CD14-positive monocyte (primary cell): ENCODE measurements at regions not wholly inside any gene's neighbourhood (a gene's known extent, or its start where the extent isn't known, plus 50 kb on each side); places are given as distances from the start of the nearest gene placed in this dataset.

Experiments used
- DNase-seq, 3 donors: peaks; one replicate each; pipeline ENCODE4 v3.0.0-alpha.2; 2011 to 2022
- H2AFZ ChIP-seq: 2 replicates; pipeline ENCODE4 v1.6.0; 2012; ENCODE audit warnings: mild to moderate bottlenecking, low read depth, low read length, inconsistent platforms; ENCODE audit not compliant: insufficient read depth, poor library complexity, severe bottlenecking
- H3K27ac ChIP-seq, 2 donors: 1 replicate in 1 of 2; 2 replicates in 1 of 2; pipeline ENCODE4 v1.5.1; 2012 to 2013; ENCODE audit warnings: low read length in 2 of 2, control low read depth in 1 of 2, inconsistent platforms in 1 of 2, low read depth in 1 of 2, mild to moderate bottlenecking in 1 of 2
- H3K27me3 ChIP-seq, 2 donors: one replicate each; pipeline versions ENCODE4 v1.6.0 to v1.6.1; 2011 to 2013; ENCODE audit warnings: low read length in 2 of 2; ENCODE audit not compliant: control insufficient read depth in 2 of 2, insufficient read depth in 2 of 2
- H3K36me3 ChIP-seq, 2 donors: replicated peaks in 1 of 2; 1 replicate in 1 of 2; 2 replicates in 1 of 2; pipeline versions ENCODE4 v1.5.1 to v1.6.1; 2012 to 2013; ENCODE audit warnings: low read length in 2 of 2, control low read depth in 1 of 2, inconsistent platforms in 1 of 2, mild to moderate bottlenecking in 1 of 2; ENCODE audit not compliant: insufficient read depth in 2 of 2, control insufficient read depth in 1 of 2
- H3K4me1 ChIP-seq, 2 donors: 1 replicate in 1 of 2; 2 replicates in 1 of 2; pipeline versions ENCODE4 v1.5.1 to v1.6.1; 2012 to 2013; ENCODE audit warnings: low read length in 2 of 2, control low read depth in 1 of 2, inconsistent platforms in 1 of 2, mild to moderate bottlenecking in 1 of 2, moderate library complexity in 1 of 2; ENCODE audit not compliant: insufficient read depth in 2 of 2, control insufficient read depth in 1 of 2
- H3K4me2 ChIP-seq: replicated peaks from 2 replicates; pipeline ENCODE3; 2012; ENCODE audit warnings: low read length, moderate library complexity, mild to moderate bottlenecking; ENCODE audit not compliant: poor library complexity, severe bottlenecking; ENCODE audit errors: extremely low read depth
- H3K4me3 ChIP-seq, 3 experiments: fragments of 200-600 bp in 1 of 3; sonication (generic) in 1 of 3; replicated peaks in 1 of 3; 1 replicate in 2 of 3; 2 replicates in 1 of 3; pipeline ENCODE4 v1.5.1; 2011 to 2013; ENCODE audit warnings: low read length in 3 of 3, mild to moderate bottlenecking in 3 of 3, control low read depth in 2 of 3, low read depth in 2 of 3, inconsistent platforms in 1 of 3, moderate library complexity in 1 of 3
- H3K79me2 ChIP-seq: 2 replicates; pipeline ENCODE4 v1.6.0; 2012; ENCODE audit warnings: mild to moderate bottlenecking, control low read depth, inconsistent platforms, low read length, moderate library complexity; ENCODE audit not compliant: insufficient read depth
- H3K9ac ChIP-seq: 2 replicates; pipeline ENCODE4 v1.6.0; 2017; ENCODE audit warnings: low read length, mild to moderate bottlenecking; ENCODE audit not compliant: insufficient read depth, poor library complexity, severe bottlenecking
- H3K9me3 ChIP-seq, 2 donors: replicated peaks in 1 of 2; 1 replicate in 1 of 2; 2 replicates in 1 of 2; pipeline versions ENCODE4 v1.5.1 to v1.6.1; 2012 to 2013; ENCODE audit warnings: low read length in 2 of 2, control low read depth in 1 of 2; ENCODE audit not compliant: control insufficient read depth in 1 of 2, insufficient read depth in 1 of 2
- H4K20me1 ChIP-seq: 2 replicates; pipeline ENCODE4 v1.6.0; 2012; ENCODE audit warnings: mild to moderate bottlenecking, low read length, control low read depth, moderate library complexity; ENCODE audit not compliant: insufficient read depth
- H3K27ac Mint-ChIP-seq, 7 donors: one replicate each; pipeline ENCODE4 v1.8.0; 2020; ENCODE audit warnings: mild to moderate bottlenecking in 7 of 7, mixed read lengths in 7 of 7, moderate library complexity in 6 of 7, inconsistent platforms in 2 of 7
- H3K27me3 Mint-ChIP-seq, 3 donors: one replicate each; pipeline ENCODE4 v1.8.0; 2021 to 2022; ENCODE audit warnings: low read depth in 3 of 3, mild to moderate bottlenecking in 3 of 3, mixed read lengths in 3 of 3, moderate library complexity in 3 of 3, inconsistent platforms in 1 of 3
- H3K36me3 Mint-ChIP-seq, 2 donors: one replicate each; pipeline ENCODE4 v1.8.0; 2020; ENCODE audit warnings: mixed read lengths in 2 of 2, inconsistent platforms in 1 of 2, mild to moderate bottlenecking in 1 of 2
- H3K4me1 Mint-ChIP-seq: one replicate; pipeline ENCODE4 v1.8.0; 2020; ENCODE audit warnings: mild to moderate bottlenecking, mixed read lengths
- H3K4me3 Mint-ChIP-seq, 2 donors: one replicate each; pipeline ENCODE4 v1.8.0; 2020; ENCODE audit warnings: mild to moderate bottlenecking in 2 of 2, mixed read lengths in 2 of 2, moderate library complexity in 1 of 2
- H3K9me3 Mint-ChIP-seq, 7 donors: one replicate each; pipeline ENCODE4 v1.8.0; 2020 to 2022; ENCODE audit warnings: mixed read lengths in 7 of 7, mild to moderate bottlenecking in 6 of 7, moderate library complexity in 6 of 7, inconsistent platforms in 2 of 7
- CTCF ChIP-seq: fragments of 200-600 bp; IDR thresholded peaks from one replicate; pipeline ENCODE4 v1.8.0; 2022; ENCODE audit warnings: antibody characterized with exemption, mild to moderate bottlenecking
- WGBS: methylation state at CpG from one replicate; pipeline ENCODE4 v1.1.5; 2013; ENCODE audit warnings: missing lambda C conversion rate; ENCODE audit not compliant: insufficient coverage; 5-methylcytosine and 5-hydroxymethylcytosine counted together
- intact Hi-C, 2 donors: fragments of 100-400 bp; cut with micrococcal nuclease; formaldehyde crosslinking; loops; one replicate each; pipeline versions ENCODE4 v1.15.0 to v1.15.1; 2023

- peaks cover 5 to 15% (median 9%) of the 10 kb centered on the region in 7 donors for H3K9me3 Mint-ChIP-seq
- H3K4me3 Mint-ChIP-seq, result no peak overlapping the region
- Histone ChIP-seq H2AFZ (no peak overlapping the region), H4K20me1 (no peaks in the 10 kb centered on the region), H3K4me2 (no peak overlapping the region), H3K27me3 (no peaks in the 10 kb centered on the region), H3K36me3 (no peaks in the 10 kb centered on the region), H3K4me1 (no peaks in the 10 kb centered on the region), H3K27ac (no peak overlapping the region), H3K9ac (no peak overlapping the region), H3K4me3 (no peak overlapping the region), H3K9me3 (peaks cover 10 to 16% of the 10 kb centered on the region in 2 donors), H3K79me2 (no peaks in the 10 kb centered on the region)
- H3K27ac Mint-ChIP-seq, result no peak overlapping the region
- no peaks in the 10 kb centered on the region for H3K4me1 Mint-ChIP-seq
- intact Hi-C loops, result no loop called here
- WGBS, result no CpG with 5 or more reads among the region's 1 CpG
- no peak for TF ChIP-seq CTCF
- H3K36me3 Mint-ChIP-seq, result no peaks in the 10 kb centered on the region
- no peak for DNase-seq
- H3K27me3 Mint-ChIP-seq, result peaks cover 0 to 1% (median 0%) of the 10 kb centered on the region in 3 donors
Measured at GRCh38 chr3:103803787-103804186, 1369.0 kb downstream of the ZPLD1 start.

- H3K27me3 ChIP-seq, result no peaks in the 10 kb centered on the region
- no peak overlapping the region for H3K4me2 ChIP-seq
- H3K9me3 ChIP-seq, result peaks cover 10 to 18% of the 10 kb centered on the region in 2 donors
- H3K79me2 ChIP-seq, result no peaks in the 10 kb centered on the region
- Mint-ChIP-seq H3K36me3 (no peaks in the 10 kb centered on the region), H3K27ac (no peak overlapping the region), H3K4me1 (no peaks in the 10 kb centered on the region), H3K27me3 (no peaks in the 10 kb centered on the region), H3K9me3 (peaks cover 6 to 21% (median 11%) of the 10 kb centered on the region in 7 donors), H3K4me3 (no peak overlapping the region)
- no peaks in the 10 kb centered on the region for H4K20me1 ChIP-seq
- H2AFZ ChIP-seq, result no peak overlapping the region
- no CpG with 5 or more reads among the region's 2 CpGs for WGBS
- no peak for TF ChIP-seq CTCF
- no peak overlapping the region for H3K27ac ChIP-seq
- H3K9ac ChIP-seq, result no peak overlapping the region
- intact Hi-C loops, result no loop called here
- no peaks in the 10 kb centered on the region for H3K36me3 ChIP-seq
- DNase-seq, result no peak
- H3K4me3 ChIP-seq, result no peak overlapping the region
- no peaks in the 10 kb centered on the region for H3K4me1 ChIP-seq
Measured at GRCh38 chr3:103810167-103810566, 1375.4 kb downstream of the ZPLD1 start.
